GM23338 (cell line): ENCODE measurements at regions not wholly inside any gene's neighbourhood (a gene's known extent, or its start where the extent isn't known, plus 50 kb on each side); places are given as distances from the start of the nearest gene placed in this dataset.

Experiments used
- ATAC-seq: fragments of 200-7000 bp; cut with Tn5 transposase; 3 replicates; pipeline ENCODE4 v1.9.1; 2020
- DNase-seq: peaks from one replicate; pipeline ENCODE4 v3.0.0-alpha.2; 2015; ENCODE audit warnings: low spot score
- H2AFZ ChIP-seq: fragments of 200-600 bp; sonication (generic); 2 replicates; pipeline ENCODE4 v1.8.0; 2016; ENCODE audit warnings: antibody characterized with exemption, mild to moderate bottlenecking, moderate library complexity
- H3F3A ChIP-seq: fragments of 200-600 bp; sonication (generic); replicated peaks from 2 replicates; pipeline ENCODE4 v1.8.0; 2017; ENCODE audit warnings: antibody characterized with exemption, mixed run types, low read depth
- H3K27ac ChIP-seq: fragments of 200-600 bp; sonication (generic); 2 replicates; pipeline ENCODE4 v1.6.1; 2016; ENCODE audit warnings: low read depth
- H3K27me3 ChIP-seq: fragments of 200-600 bp; sonication (generic); 2 replicates; pipeline ENCODE4 v1.8.0; 2016; ENCODE audit warnings: mild to moderate bottlenecking, mixed run types, moderate library complexity; ENCODE audit not compliant: insufficient read depth
- H3K36me3 ChIP-seq: fragments of 200-600 bp; sonication (generic); 2 replicates; pipeline ENCODE4 v1.8.0; 2016; ENCODE audit warnings: mild to moderate bottlenecking; ENCODE audit not compliant: insufficient read depth
- H3K4me1 ChIP-seq: fragments of 200-600 bp; sonication (generic); 2 replicates; pipeline ENCODE4 v1.8.0; 2016; ENCODE audit warnings: mild to moderate bottlenecking, moderate library complexity; ENCODE audit not compliant: insufficient read depth
- H3K4me2 ChIP-seq: fragments of 200-600 bp; sonication (generic); 2 replicates; pipeline ENCODE4 v1.7.1; 2017; ENCODE audit warnings: mixed run types
- H3K4me3 ChIP-seq: fragments of 200-600 bp; sonication (generic); 2 replicates; pipeline ENCODE4 v1.6.1; 2016; ENCODE audit warnings: mixed run types
- H3K79me2 ChIP-seq: fragments of 200-600 bp; sonication (generic); replicated peaks from 2 replicates; pipeline ENCODE4 v1.8.0; 2017; ENCODE audit warnings: mild to moderate bottlenecking; ENCODE audit not compliant: insufficient read depth
- H3K9me2 ChIP-seq: fragments of 200-600 bp; sonication (generic); 2 replicates; pipeline ENCODE4 v1.8.0; 2017; ENCODE audit not compliant: insufficient read depth
- H4K20me1 ChIP-seq: fragments of 200-600 bp; sonication (generic); replicated peaks from 2 replicates; pipeline ENCODE4 v1.8.0; 2017; ENCODE audit warnings: mild to moderate bottlenecking; ENCODE audit not compliant: insufficient read depth
- H3K27ac Mint-ChIP-seq: 2 replicates; pipeline ENCODE4 v1.8.0; 2020; ENCODE audit warnings: inconsistent platforms, mild to moderate bottlenecking, moderate library complexity, mixed read lengths
- H3K27me3 Mint-ChIP-seq: 3 replicates; pipeline ENCODE4 v1.8.0; 2022; ENCODE audit warnings: low read depth, mild to moderate bottlenecking, moderate library complexity, mixed read lengths, inconsistent platforms; ENCODE audit not compliant: insufficient read depth, poor library complexity
- H3K36me3 Mint-ChIP-seq: 3 replicates; pipeline ENCODE4 v1.8.0; 2021; ENCODE audit warnings: low read depth, mild to moderate bottlenecking, inconsistent platforms, moderate library complexity, mixed read lengths
- H3K4me1 Mint-ChIP-seq: 3 replicates; pipeline ENCODE4 v1.8.0; 2020; ENCODE audit warnings: mild to moderate bottlenecking, inconsistent platforms, mixed read lengths
- H3K4me3 Mint-ChIP-seq: 3 replicates; pipeline ENCODE4 v1.8.0; 2021; ENCODE audit warnings: moderate library complexity, mild to moderate bottlenecking, inconsistent platforms, mixed read lengths
- H3K9me3 Mint-ChIP-seq: 3 replicates; pipeline ENCODE4 v1.8.0; 2020; ENCODE audit warnings: moderate library complexity, mild to moderate bottlenecking, inconsistent platforms, mixed read lengths
- CREB1 ChIP-seq: fragments of 250-450 bp; sonication (Bioruptor Pico); IDR thresholded peaks from 2 replicates; pipeline ENCODE4 v1.5.0; 2020; ENCODE audit warnings: low read depth, mild to moderate bottlenecking, moderate library complexity
- EZH2 ChIP-seq: fragments of 200-600 bp; sonication (generic); IDR thresholded peaks from one replicate; pipeline ENCODE4 v1.8.0; 2017; ENCODE audit warnings: antibody characterized with exemption, mild to moderate bottlenecking, low read depth; ENCODE audit not compliant: unreplicated experiment
- EZH2phosphoT487 ChIP-seq: fragments of 200-600 bp; sonication (generic); IDR thresholded peaks from one replicate; pipeline ENCODE4 v1.8.1; 2018; ENCODE audit warnings: antibody characterized with exemption; ENCODE audit not compliant: unreplicated experiment
- NANOG ChIP-seq: IDR thresholded peaks from 2 replicates; pipeline ENCODE4 v1.6.1; 2016; ENCODE audit warnings: antibody characterized with exemption, borderline replicate concordance
- POLR2AphosphoS5 ChIP-seq: IDR thresholded peaks from 2 replicates; pipeline ENCODE4 v1.6.1; 2016; ENCODE audit warnings: antibody characterized with exemption, low read depth
- STAT1 ChIP-seq: IDR thresholded peaks from one replicate; pipeline ENCODE4 v1.6.1; 2016; ENCODE audit warnings: antibody characterized with exemption; ENCODE audit not compliant: unreplicated experiment
- ZNF331 ChIP-seq: fragments of 250-450 bp; sonication (Bioruptor Pico); IDR thresholded peaks from 2 replicates; pipeline ENCODE4 v1.5.0; 2020; ENCODE audit warnings: low read depth, mild to moderate bottlenecking, moderate library complexity
- TF ChIP-seq, protein P1 (sequence below): IDR thresholded peaks from 2 replicates; pipeline ENCODE4 v1.6.1; 2016; ENCODE audit warnings: antibody characterized with exemption
- TF ChIP-seq, protein P2 (sequence below): IDR thresholded peaks from one replicate; pipeline ENCODE4 v1.6.1; 2018; ENCODE audit warnings: antibody characterized with exemption; ENCODE audit not compliant: unreplicated experiment
- TF ChIP-seq, protein P3 (sequence below), 2 experiments: fragments of 200-600 bp in 1 of 2; sonication (generic) in 1 of 2; conservative IDR thresholded peaks; 2 replicates each; pipeline versions ENCODE4 v1.5.1 to v1.6.1; 2016 to 2017; ENCODE audit warnings: antibody characterized with exemption in 2 of 2, low read depth in 2 of 2, mild to moderate bottlenecking in 2 of 2, moderate library complexity in 1 of 2

DNA sequence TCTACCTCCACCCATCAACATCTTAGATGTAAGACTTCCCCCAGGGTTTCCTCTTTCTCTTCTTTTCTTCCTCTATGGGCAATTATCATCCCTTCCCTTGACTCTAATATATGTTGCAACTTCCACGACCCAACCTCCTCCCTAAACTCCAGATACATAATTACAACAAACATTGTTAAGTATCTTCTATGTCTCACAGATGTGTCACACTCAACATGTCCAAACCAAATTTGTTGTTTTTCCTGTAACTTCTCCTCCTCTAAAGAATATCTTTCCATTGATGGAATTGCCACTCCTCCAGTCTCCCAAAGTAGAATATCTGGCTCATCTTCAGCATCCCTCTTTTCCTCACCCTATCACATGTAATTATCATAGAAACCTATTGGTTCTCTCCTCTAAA lies 314.2 kb downstream of the RWDD3 start:
- H3K4me2 ChIP-seq, result no peak overlapping the region
- DNase-seq (no peak), ATAC-seq (no peak)
- no peaks in the 10 kb centered on the region for H3F3A ChIP-seq
- Mint-ChIP-seq H3K4me3 (no peak overlapping the region), H3K27ac (no peak overlapping the region; the same call in 1 of the 2 replicates), H3K9me3 (no peaks in the 10 kb centered on the region), H3K36me3 (no peaks in the 10 kb centered on the region), H3K27me3 (no peaks in the 10 kb centered on the region), H3K4me1 (no peaks in the 10 kb centered on the region; the same call in 2 of the 3 replicates)
- no peaks in the 10 kb centered on the region for H4K20me1 ChIP-seq
- no peaks in the 10 kb centered on the region for H3K4me1 ChIP-seq
- no peaks in the 10 kb centered on the region for H3K27me3 ChIP-seq
- TF ChIP-seq, protein P1, sequence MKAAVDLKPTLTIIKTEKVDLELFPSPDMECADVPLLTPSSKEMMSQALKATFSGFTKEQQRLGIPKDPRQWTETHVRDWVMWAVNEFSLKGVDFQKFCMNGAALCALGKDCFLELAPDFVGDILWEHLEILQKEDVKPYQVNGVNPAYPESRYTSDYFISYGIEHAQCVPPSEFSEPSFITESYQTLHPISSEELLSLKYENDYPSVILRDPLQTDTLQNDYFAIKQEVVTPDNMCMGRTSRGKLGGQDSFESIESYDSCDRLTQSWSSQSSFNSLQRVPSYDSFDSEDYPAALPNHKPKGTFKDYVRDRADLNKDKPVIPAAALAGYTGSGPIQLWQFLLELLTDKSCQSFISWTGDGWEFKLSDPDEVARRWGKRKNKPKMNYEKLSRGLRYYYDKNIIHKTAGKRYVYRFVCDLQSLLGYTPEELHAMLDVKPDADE, result no peak
- H3K4me3 ChIP-seq, result no peak overlapping the region
- H3K9me2 ChIP-seq, result peaks cover 6% of the 10 kb centered on the region; the same call in 1 of the 2 replicates
- H3K36me3 ChIP-seq, result no peaks in the 10 kb centered on the region
- 0 out of 2 replicates have a peak overlapping the region, but pooled peaks have one; percentile 56 for H2AFZ ChIP-seq
- no peaks in the 10 kb centered on the region for H3K79me2 ChIP-seq
- no peak overlapping the region for H3K27ac ChIP-seq

DNA sequence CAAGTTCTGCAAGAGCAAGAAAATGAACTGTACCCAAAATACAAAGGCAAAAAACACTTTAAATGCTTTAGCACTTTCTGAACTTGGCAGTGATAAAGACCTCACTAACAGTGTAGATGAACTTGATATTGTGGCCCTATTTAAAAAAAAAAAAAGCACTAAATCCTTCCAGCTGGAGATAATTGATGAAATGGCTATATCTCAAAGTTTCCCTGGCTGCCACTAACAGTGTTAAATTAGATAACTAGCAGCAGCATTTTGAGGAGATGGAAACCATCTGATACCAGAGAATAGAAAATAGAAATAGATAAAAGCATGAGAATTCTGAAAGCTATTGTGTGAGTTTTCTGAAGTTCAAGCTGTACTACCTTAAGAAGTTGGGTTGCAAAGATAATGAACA lies 317.2 kb downstream of the RWDD3 start:
- peaks cover 3% of the 10 kb centered on the region; the same call in 1 of the 3 replicates for H3K36me3 Mint-ChIP-seq
- Histone ChIP-seq H3K27ac (no peak overlapping the region), H2AFZ (no peak overlapping the region; the same call in 1 of the 2 replicates), H3K4me3 (no peak overlapping the region), H3K79me2 (no peaks in the 10 kb centered on the region), H4K20me1 (no peaks in the 10 kb centered on the region), H3K27me3 (no peaks in the 10 kb centered on the region), H3F3A (no peaks in the 10 kb centered on the region), H3K4me1 (no peaks in the 10 kb centered on the region), H3K36me3 (no peaks in the 10 kb centered on the region), H3K4me2 (no peak overlapping the region), H3K9me2 (peaks cover 12% of the 10 kb centered on the region; the same call in 1 of the 2 replicates)
- no peak overlapping the region for H3K4me3 Mint-ChIP-seq
- DNase-seq (no peak), ATAC-seq (no peak)
- no peaks in the 10 kb centered on the region for H3K27me3 Mint-ChIP-seq
- H3K4me1 Mint-ChIP-seq, result no peaks in the 10 kb centered on the region; the same call in 2 of the 3 replicates
- peaks cover 8% of the 10 kb centered on the region for H3K9me3 Mint-ChIP-seq
- no peak overlapping the region for H3K27ac Mint-ChIP-seq
- TF ChIP-seq ZNF331 (CRISPR knock-in tag), result no peak
- TF ChIP-seq STAT1, result no peak
- TF ChIP-seq EZH2phosphoT487, result no peak
- no peak for TF ChIP-seq CREB1 (CRISPR knock-in tag)
- no peak for TF ChIP-seq POLR2AphosphoS5
- no peak for TF ChIP-seq EZH2
- TF ChIP-seq, protein P2, sequence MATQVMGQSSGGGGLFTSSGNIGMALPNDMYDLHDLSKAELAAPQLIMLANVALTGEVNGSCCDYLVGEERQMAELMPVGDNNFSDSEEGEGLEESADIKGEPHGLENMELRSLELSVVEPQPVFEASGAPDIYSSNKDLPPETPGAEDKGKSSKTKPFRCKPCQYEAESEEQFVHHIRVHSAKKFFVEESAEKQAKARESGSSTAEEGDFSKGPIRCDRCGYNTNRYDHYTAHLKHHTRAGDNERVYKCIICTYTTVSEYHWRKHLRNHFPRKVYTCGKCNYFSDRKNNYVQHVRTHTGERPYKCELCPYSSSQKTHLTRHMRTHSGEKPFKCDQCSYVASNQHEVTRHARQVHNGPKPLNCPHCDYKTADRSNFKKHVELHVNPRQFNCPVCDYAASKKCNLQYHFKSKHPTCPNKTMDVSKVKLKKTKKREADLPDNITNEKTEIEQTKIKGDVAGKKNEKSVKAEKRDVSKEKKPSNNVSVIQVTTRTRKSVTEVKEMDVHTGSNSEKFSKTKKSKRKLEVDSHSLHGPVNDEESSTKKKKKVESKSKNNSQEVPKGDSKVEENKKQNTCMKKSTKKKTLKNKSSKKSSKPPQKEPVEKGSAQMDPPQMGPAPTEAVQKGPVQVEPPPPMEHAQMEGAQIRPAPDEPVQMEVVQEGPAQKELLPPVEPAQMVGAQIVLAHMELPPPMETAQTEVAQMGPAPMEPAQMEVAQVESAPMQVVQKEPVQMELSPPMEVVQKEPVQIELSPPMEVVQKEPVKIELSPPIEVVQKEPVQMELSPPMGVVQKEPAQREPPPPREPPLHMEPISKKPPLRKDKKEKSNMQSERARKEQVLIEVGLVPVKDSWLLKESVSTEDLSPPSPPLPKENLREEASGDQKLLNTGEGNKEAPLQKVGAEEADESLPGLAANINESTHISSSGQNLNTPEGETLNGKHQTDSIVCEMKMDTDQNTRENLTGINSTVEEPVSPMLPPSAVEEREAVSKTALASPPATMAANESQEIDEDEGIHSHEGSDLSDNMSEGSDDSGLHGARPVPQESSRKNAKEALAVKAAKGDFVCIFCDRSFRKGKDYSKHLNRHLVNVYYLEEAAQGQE, result no peak
- TF ChIP-seq, protein P3, sequence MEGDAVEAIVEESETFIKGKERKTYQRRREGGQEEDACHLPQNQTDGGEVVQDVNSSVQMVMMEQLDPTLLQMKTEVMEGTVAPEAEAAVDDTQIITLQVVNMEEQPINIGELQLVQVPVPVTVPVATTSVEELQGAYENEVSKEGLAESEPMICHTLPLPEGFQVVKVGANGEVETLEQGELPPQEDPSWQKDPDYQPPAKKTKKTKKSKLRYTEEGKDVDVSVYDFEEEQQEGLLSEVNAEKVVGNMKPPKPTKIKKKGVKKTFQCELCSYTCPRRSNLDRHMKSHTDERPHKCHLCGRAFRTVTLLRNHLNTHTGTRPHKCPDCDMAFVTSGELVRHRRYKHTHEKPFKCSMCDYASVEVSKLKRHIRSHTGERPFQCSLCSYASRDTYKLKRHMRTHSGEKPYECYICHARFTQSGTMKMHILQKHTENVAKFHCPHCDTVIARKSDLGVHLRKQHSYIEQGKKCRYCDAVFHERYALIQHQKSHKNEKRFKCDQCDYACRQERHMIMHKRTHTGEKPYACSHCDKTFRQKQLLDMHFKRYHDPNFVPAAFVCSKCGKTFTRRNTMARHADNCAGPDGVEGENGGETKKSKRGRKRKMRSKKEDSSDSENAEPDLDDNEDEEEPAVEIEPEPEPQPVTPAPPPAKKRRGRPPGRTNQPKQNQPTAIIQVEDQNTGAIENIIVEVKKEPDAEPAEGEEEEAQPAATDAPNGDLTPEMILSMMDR (conservative IDR thresholded peaks at IDR 0.05; ENCODE audit: low read depth in 2 of 2), result no peak
- TF ChIP-seq, protein P1, result no peak
- TF ChIP-seq NANOG, result no peak
